Activated CD4-positive, alpha-beta T cell treated with anti-CD3 and anti-CD28 coated beads, Interleukin-2, amount 10 ng/mL, durations not matched to agents 7 days and 5 days (primary cell): ENCODE measurements at regions not wholly inside any gene's neighbourhood (a gene's known extent, or its start where the extent isn't known, plus 50 kb on each side); places are given as distances from the start of the nearest gene placed in this dataset.
"Not testable (repeated sequence)": the region's sequence is repeated elsewhere in the genome, so short reads cannot be mapped to it uniquely, and the experiment has no call there.

Experiments
- CTCF ChIA-PET: fragments of 350-600 bp; sonication (Branson Sonifier 250); formaldehyde crosslinking; loops from one replicate; lab custom pipeline; 2021; ENCODE audit warnings: antibody characterized with exemption; lab: Charles Lee
- POLR2A ChIA-PET: fragments of 350-600 bp; sonication (Branson Sonifier 250); formaldehyde crosslinking; loops from one replicate; lab custom pipeline; 2021; ENCODE audit warnings: antibody characterized with exemption; lab: Charles Lee
- DNase-seq: peaks from one replicate; pipeline ENCODE4 v3.0.0-alpha.2; 2020
- H3K27ac Mint-ChIP-seq: one replicate; pipeline ENCODE4 v1.8.0; 2021; ENCODE audit warnings: mild to moderate bottlenecking, moderate library complexity, mixed read lengths
- H3K27me3 Mint-ChIP-seq: one replicate; pipeline ENCODE4 v1.8.0; 2021; ENCODE audit warnings: mixed read lengths
- H3K36me3 Mint-ChIP-seq: one replicate; pipeline ENCODE4 v1.8.0; 2021; ENCODE audit warnings: low read depth, mixed read lengths
- H3K4me1 Mint-ChIP-seq: one replicate; pipeline ENCODE4 v1.8.0; 2021; ENCODE audit warnings: mixed read lengths
- H3K4me3 Mint-ChIP-seq: one replicate; pipeline ENCODE4 v1.8.0; 2021; ENCODE audit warnings: mild to moderate bottlenecking, moderate library complexity, mixed read lengths
- H3K9me3 Mint-ChIP-seq: one replicate; pipeline ENCODE4 v1.8.0; 2021; ENCODE audit warnings: mixed read lengths

DNA sequence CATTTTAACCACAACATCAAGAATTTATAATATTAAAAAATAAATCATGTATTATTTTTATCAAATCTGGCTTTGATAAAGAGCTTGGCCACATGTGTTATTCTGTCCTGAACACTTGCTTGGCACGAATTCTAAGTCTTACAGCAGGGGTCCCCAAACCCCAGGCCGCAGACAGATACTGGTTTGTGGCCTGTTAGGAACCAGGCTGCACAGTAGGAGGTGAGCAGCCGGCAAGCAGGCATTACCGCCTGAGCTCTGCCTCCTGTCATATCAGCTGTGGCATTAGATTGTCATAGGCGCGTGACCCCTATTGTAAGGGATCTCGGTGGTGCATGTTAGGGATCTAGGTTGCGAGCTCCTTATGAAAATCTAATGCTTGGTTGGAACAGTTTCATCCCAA is 127.6 kb upstream of the IVNS1ABP start:
- H3K27ac Mint-ChIP-seq = no peak overlapping the region
- DNase-seq = no peak
- peaks cover 14% of the 10 kb centered on the region for H3K9me3 Mint-ChIP-seq
- ChIA-PET POLR2A (no interaction called here), CTCF (interaction anchor here (0.9 to 1.4 kb wide), 3 partner anchors 13 to 192 kb away, joined by 3 to 4 read pairs (median 3); no protein-coding TSS in a partner anchor)
- peaks cover 6% of the 10 kb centered on the region for H3K36me3 Mint-ChIP-seq
- H3K4me3 Mint-ChIP-seq = no peak overlapping the region
- H3K4me1 Mint-ChIP-seq = peaks cover 13% of the 10 kb centered on the region
- no peaks in the 10 kb centered on the region for H3K27me3 Mint-ChIP-seq

DNA sequence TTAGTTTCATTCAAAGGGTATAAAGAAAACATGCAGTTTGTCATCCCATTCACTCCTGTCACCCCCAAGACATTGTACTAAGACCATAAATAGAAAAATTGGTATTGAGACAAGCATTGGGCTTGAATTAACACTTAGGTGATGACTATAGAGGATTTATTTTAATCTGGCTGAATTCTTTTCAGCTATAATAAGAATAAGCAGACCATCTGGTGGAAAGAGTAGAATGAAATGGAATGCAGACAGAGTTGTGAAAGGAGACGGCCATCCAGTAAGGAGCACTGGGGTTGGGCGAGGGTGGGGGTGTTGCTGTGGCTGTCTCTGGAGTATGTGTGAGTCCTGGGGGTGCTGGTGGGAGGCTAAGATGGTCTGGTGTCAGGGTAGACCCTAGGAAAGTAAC is 125.0 kb upstream of the IVNS1ABP start:
- no peak overlapping the region for H3K4me3 Mint-ChIP-seq
- H3K36me3 Mint-ChIP-seq = peaks cover 6% of the 10 kb centered on the region
- DNase-seq = no peak
- H3K9me3 Mint-ChIP-seq = peaks cover 10% of the 10 kb centered on the region
- POLR2A ChIA-PET = no interaction called here
- CTCF ChIA-PET = no interaction called here
- no peak overlapping the region for H3K27ac Mint-ChIP-seq
- H3K4me1 Mint-ChIP-seq = peaks cover 13% of the 10 kb centered on the region
- H3K27me3 Mint-ChIP-seq = no peaks in the 10 kb centered on the region

DNA sequence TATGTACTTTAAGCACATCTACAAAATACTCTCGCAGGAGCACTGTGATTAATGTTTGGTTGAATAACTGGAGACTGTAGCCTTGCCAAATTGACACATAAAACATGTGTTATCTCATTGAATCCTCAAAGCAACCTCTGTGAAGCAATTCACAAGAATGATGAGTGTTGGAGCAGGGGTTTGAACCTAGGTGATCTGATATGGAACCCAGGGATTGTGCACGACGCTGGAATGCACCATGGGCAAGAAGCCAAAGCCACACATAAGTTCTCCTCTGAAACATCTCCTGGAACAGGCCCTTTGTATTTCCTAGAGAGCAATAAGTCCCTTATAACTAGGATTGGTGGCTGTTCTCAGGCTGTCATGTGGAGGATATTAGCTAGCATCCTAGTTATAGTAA is 124.6 kb upstream of the IVNS1ABP start:
- Mint-ChIP-seq H3K4me1 (peaks cover 14% of the 10 kb centered on the region), H3K9me3 (peaks cover 11% of the 10 kb centered on the region), H3K27me3 (no peaks in the 10 kb centered on the region), H3K4me3 (no peak overlapping the region), H3K36me3 (peaks cover 7% of the 10 kb centered on the region), H3K27ac (no peak overlapping the region)
- no peak for DNase-seq
- POLR2A ChIA-PET = no interaction called here
- CTCF ChIA-PET = no interaction called here

DNA sequence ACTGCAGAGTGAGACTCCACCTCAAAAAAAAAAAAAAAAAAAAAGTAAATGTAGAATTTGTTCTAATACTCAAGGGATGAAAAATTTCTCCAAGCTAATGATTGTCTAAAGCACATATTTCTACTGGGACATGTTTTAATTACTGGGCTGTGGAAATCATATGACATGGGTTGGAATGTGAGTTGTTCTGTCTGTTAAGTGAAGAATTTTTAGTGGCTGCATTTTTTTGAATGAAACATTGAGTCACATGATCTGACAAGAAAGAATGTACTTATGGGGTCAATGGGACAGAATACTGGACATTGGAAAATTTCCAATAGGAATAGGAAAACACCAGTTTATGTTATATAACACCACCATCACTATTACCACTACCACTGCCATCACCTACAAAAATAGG is 123.8 kb upstream of the IVNS1ABP start:
- Mint-ChIP-seq H3K27me3 (no peaks in the 10 kb centered on the region), H3K36me3 (peaks cover 10% of the 10 kb centered on the region), H3K4me1 (peaks cover 15% of the 10 kb centered on the region), H3K27ac (no peak overlapping the region), H3K9me3 (peaks cover 15% of the 10 kb centered on the region), H3K4me3 (no peak overlapping the region)
- ChIA-PET CTCF (interaction anchor here (0.7 kb wide), 1 partner anchor 271 kb away, joined by 3 read pairs; no protein-coding TSS in a partner anchor), POLR2A (interaction anchor here (0.6 kb wide), 1 partner anchor 123 kb away, joined by 5 read pairs; no protein-coding TSS in a partner anchor)
- no peak for DNase-seq

DNA sequence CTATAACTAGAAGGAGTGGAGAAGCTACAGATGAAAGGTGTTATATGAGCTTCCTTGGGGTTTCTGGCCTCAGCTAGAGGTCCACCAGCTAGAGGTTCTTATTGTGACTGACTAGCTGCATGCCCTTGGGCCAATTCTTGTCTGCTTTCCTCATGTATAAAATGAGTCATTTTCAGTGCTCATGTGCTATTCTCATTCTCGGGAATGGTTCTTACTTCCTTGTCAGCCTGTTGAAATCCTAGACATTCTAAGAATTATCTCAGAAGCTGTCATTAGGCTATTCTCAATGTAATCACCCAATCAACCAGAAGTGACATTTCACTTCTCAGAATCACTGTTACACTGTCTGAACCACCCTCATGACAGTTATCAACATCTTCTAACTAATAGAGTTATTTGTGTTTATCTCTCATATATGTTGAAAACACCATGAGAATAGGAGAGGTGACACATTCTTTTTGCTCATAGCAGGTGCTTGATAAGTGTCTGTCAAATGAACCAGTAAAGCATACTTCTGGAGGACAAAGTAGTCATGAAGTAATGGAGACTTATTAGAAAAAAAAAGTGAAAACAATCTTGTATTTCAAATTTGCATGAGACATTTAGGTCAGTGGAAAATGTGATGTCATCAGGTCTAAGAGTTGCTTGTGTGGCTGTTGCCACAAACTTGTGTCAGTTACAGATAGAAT is 122.8 kb upstream of the IVNS1ABP start:
- H3K9me3 Mint-ChIP-seq = peaks cover 14% of the 10 kb centered on the region
- ChIA-PET CTCF (interaction anchor here (0.7 kb wide), 1 partner anchor 26 kb away, joined by 3 read pairs; no protein-coding TSS in a partner anchor), POLR2A (interaction anchor here (0.6 to 1.5 kb wide), 2 partner anchors 123 to 197 kb away, joined by 3 to 5 read pairs; partner anchors contain the start of gene IVNS1ABP)
- H3K4me3 Mint-ChIP-seq = no peak overlapping the region
- peaks cover 12% of the 10 kb centered on the region for H3K36me3 Mint-ChIP-seq
- H3K27ac Mint-ChIP-seq = no peak overlapping the region
- H3K27me3 Mint-ChIP-seq = no peaks in the 10 kb centered on the region
- H3K4me1 Mint-ChIP-seq = peaks cover 15% of the 10 kb centered on the region
- DNase-seq = peak; percentile 42

DNA sequence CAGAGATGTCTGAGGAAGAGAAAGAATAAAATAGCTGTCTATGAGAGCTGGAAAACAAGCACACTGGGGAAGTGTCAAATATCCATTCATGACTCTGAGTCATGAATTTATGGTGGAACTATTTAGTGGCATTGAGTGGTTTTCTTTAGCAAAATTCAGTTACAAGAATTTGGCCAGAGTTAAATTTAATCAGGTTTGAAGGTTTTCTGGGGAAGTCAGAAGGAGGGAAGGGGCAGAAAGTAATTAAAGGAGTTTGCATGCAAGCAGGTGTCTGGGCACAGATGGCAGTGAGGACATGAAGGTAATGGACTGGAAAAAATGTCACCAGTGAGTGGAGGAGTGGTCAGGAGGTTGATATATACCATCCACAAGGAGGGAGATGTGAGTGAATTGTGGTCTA is 121.9 kb upstream of the IVNS1ABP start:
- POLR2A ChIA-PET = interaction anchor here (1.5 kb wide), 1 partner anchor 122 kb away, joined by 5 read pairs; the partner anchor contains the start of gene IVNS1ABP
- H3K36me3 Mint-ChIP-seq = peaks cover 12% of the 10 kb centered on the region
- peaks cover 14% of the 10 kb centered on the region for H3K9me3 Mint-ChIP-seq
- no peak overlapping the region for H3K4me3 Mint-ChIP-seq
- no peak for DNase-seq
- H3K27ac Mint-ChIP-seq = no peak overlapping the region
- CTCF ChIA-PET = interaction anchor here (0.7 kb wide), 1 partner anchor 27 kb away, joined by 3 read pairs; no protein-coding TSS in a partner anchor
- peaks cover 15% of the 10 kb centered on the region for H3K4me1 Mint-ChIP-seq
- H3K27me3 Mint-ChIP-seq = no peaks in the 10 kb centered on the region

DNA sequence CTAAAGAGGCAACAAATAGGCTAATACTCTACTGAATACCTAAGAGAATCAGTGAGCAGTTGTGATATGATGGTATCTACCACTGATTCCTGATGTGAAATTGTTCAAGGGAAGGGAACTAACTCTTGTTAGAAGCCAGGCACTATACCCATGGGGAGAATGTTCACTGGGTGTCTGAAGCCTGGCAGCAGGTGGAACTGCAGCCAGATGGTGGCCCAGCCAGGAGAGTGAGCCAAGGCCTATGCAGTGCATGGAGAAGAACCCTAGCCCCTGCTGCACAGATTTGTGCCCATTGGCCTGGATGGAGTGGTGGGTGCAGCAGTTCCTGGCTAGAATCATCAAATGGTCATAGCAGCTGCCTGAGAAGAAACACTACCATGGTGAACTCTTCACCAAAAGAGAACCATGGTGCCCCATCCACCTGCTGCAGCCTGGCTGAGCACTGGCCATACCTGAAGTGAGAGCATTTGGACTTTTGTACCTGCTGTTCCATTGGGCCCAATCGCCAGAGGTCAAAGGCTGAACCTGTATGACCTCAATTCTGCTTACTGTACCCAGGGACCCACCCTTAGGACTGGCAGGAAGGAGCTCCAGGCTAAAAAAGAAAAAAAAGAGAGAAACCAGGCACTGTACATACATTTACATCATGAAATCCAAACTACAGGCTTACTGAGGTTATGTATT is 118.8 kb upstream of the IVNS1ABP start:
- peaks cover 17% of the 10 kb centered on the region for H3K4me1 Mint-ChIP-seq
- H3K4me3 Mint-ChIP-seq = no peak overlapping the region
- no peak overlapping the region for H3K27ac Mint-ChIP-seq
- ChIA-PET CTCF (interaction anchor here (0.6 to 0.9 kb wide), 2 partner anchors 9 to 87 kb away, joined by 4 read pairs; no protein-coding TSS in a partner anchor), POLR2A (no interaction called here)
- H3K9me3 Mint-ChIP-seq = peaks cover 13% of the 10 kb centered on the region
- H3K27me3 Mint-ChIP-seq = no peaks in the 10 kb centered on the region
- no peak for DNase-seq
- H3K36me3 Mint-ChIP-seq = peaks cover 7% of the 10 kb centered on the region

DNA sequence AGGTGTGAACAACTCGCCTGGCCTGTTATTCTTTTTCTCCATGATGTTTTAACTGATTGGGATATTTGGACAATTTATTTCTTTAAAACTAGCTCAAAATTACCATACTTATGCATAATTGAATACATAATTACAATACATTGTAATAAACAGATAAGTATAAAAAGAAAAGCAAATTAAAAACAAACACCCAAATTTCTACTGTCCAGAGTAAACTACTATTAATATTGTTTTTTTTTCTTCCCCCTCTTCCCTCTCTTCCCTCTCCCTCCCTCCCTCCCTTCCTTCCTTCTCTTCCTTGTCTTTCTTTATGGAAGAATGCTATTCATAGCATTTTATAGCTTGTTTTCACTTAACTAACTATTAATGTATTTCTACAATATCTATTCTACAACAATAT is 117.7 kb upstream of the IVNS1ABP start:
- H3K36me3 Mint-ChIP-seq = peaks cover 9% of the 10 kb centered on the region
- peaks cover 16% of the 10 kb centered on the region for H3K4me1 Mint-ChIP-seq
- H3K9me3 Mint-ChIP-seq = peaks cover 16% of the 10 kb centered on the region
- CTCF ChIA-PET = no interaction called here
- no peak overlapping the region for H3K27ac Mint-ChIP-seq
- no peaks in the 10 kb centered on the region for H3K27me3 Mint-ChIP-seq
- H3K4me3 Mint-ChIP-seq = no peak overlapping the region
- DNase-seq = no peak
- POLR2A ChIA-PET = no interaction called here

DNA sequence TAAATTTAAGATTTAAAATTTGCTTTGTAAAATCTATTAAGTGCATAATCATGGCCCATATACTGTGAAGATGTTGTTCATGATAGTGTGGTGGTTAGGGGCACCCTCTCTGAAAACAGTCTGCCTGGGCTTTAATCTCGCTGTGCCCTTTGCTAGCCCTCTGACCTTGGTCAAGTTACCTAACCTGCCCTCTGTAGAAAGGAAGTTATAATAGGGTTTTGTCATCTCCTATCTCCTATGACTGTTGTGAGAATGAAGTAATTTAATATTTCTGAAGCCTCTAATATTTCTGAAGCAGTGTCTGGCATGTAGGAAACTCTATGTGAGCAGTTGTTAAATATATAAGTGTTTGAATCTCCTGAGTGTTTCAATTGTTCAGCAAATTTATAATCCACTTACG is 116.6 kb upstream of the IVNS1ABP start:
- CTCF ChIA-PET = interaction anchor here (0.6 kb wide), 1 partner anchor 125 kb away, joined by 3 read pairs; no protein-coding TSS in a partner anchor
- Mint-ChIP-seq H3K36me3 (peaks cover 16% of the 10 kb centered on the region), H3K27me3 (no peaks in the 10 kb centered on the region), H3K9me3 (peaks cover 18% of the 10 kb centered on the region), H3K27ac (no peak overlapping the region), H3K4me3 (no peak overlapping the region), H3K4me1 (peaks cover 16% of the 10 kb centered on the region)
- no peak for DNase-seq
- POLR2A ChIA-PET = no interaction called here

DNA sequence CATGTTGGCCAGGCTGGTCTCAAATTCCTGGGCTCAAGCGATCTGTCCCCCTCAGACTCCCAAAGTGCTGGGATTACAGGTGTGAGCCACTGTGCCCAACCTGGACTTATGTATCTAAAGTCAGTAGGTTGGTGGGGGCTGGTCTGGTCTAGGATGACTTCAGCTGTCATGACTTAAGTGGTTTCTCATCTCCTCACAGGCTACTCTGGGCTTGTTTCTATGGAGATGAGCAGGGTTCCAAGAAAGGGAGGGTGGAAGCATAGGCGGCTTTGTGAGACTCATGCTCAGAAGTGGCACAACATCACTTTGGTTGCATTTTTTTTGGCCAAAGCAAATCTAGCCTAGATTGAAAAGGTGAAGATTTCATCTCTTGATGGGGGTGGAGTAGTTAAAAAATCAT is 115.9 kb upstream of the IVNS1ABP start:
- Mint-ChIP-seq H3K4me1 (peaks cover 16% of the 10 kb centered on the region), H3K4me3 (no peak overlapping the region), H3K9me3 (peaks cover 20% of the 10 kb centered on the region), H3K36me3 (peaks cover 16% of the 10 kb centered on the region), H3K27me3 (no peaks in the 10 kb centered on the region), H3K27ac (no peak overlapping the region)
- POLR2A ChIA-PET = no interaction called here
- CTCF ChIA-PET = no interaction called here
- no peak for DNase-seq

DNA sequence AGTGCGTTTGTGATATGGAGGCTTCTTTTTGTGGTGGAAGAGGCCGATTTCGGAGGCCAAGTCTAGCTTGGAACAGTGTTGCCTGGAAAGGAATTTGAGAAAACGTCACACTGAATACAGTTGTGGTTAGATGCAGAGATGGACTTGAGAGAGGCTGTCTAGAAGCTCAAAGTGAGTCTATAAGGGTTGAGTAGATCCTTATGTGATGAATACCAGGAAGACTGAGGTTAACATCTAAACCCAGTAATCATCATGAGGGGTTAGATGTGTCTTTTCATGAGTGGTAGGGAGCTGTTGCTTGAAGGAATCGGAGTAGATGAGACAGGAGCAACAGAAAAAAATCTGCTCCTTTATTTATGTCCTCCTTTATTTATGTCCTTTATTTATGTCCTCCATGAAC is 114.6 kb upstream of the IVNS1ABP start:
- peaks cover 22% of the 10 kb centered on the region for H3K4me1 Mint-ChIP-seq
- ChIA-PET CTCF (interaction anchor here (0.5 to 1.5 kb wide), 3 partner anchors 13 to 169 kb away, joined by 3 read pairs; no protein-coding TSS in a partner anchor), POLR2A (no interaction called here)
- peaks cover 15% of the 10 kb centered on the region for H3K36me3 Mint-ChIP-seq
- no peaks in the 10 kb centered on the region for H3K27me3 Mint-ChIP-seq
- no peak overlapping the region for H3K27ac Mint-ChIP-seq
- DNase-seq = no peak
- peaks cover 19% of the 10 kb centered on the region for H3K9me3 Mint-ChIP-seq
- H3K4me3 Mint-ChIP-seq = no peak overlapping the region

DNA sequence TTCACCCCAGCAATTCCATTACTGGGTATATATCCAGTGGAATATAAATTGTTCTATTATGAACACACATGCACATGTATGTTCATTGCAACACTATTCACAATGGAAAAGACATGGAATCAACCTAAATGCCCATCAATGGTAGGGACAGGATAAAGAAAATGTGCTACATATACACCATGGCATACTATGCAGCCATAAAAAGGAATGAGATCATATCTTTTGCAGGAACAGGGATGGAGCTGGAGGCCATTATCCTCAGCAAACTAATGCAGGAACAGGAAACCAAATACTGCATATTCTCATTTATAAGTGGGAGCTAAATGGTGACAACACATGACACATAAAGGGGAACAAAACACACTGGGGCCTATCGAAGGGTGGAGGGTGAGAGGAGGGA is 112.6 kb upstream of the IVNS1ABP start:
- DNase-seq, H3K27ac Mint-ChIP-seq, POLR2A ChIA-PET, H3K27me3 Mint-ChIP-seq, H3K36me3 Mint-ChIP-seq, H3K4me3 Mint-ChIP-seq: not testable (repeated sequence)
- Mint-ChIP-seq H3K4me1 (peaks cover 32% of the 10 kb centered on the region), H3K9me3 (peaks cover 15% of the 10 kb centered on the region)
- CTCF ChIA-PET = interaction anchor here (1.2 kb wide), 1 partner anchor 12 kb away, joined by 3 read pairs; no protein-coding TSS in a partner anchor

DNA sequence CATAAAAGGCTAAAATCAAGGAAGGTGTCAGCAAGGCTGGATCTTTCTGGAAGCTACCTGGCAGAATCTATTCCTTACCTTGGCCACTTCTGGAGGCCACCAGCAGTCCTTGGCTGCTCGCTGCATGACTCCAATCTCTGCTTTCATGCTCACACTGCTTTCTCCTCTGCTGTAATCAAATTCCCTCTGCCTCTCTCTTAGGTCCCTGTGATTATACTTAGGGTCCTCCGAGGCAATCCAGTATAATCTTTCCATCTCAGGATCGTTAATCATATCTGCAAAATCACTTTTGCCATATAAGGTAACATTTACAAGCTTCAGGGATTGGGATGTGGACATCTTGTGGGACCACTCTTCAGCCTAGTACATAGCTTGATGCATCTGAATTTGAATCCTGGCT is 110.7 kb upstream of the IVNS1ABP start:
- peaks cover 14% of the 10 kb centered on the region for H3K36me3 Mint-ChIP-seq
- ChIA-PET POLR2A (no interaction called here), CTCF (interaction anchor here (1.6 kb wide), 1 partner anchor 23 kb away, joined by 3 read pairs; no protein-coding TSS in a partner anchor)
- H3K4me1 Mint-ChIP-seq = peaks cover 34% of the 10 kb centered on the region
- H3K27me3 Mint-ChIP-seq = no peaks in the 10 kb centered on the region
- peaks cover 18% of the 10 kb centered on the region for H3K9me3 Mint-ChIP-seq
- no peak for DNase-seq
- no peak overlapping the region for H3K27ac Mint-ChIP-seq
- no peak overlapping the region for H3K4me3 Mint-ChIP-seq
